22Rv1 (cell line): ENCODE measurements at regions not wholly inside any gene's neighbourhood (a gene's known extent, or its start where the extent isn't known, plus 50 kb on each side); places are given as distances from the start of the nearest gene placed in this dataset.

Experiments
- CTCF ChIP-seq: fragments of 450-650 bp; IDR thresholded peaks from 2 replicates; pipeline ENCODE4 v1.5.1; 2017; ENCODE audit warnings: mild to moderate bottlenecking
- ZFX ChIP-seq: fragments of 450-650 bp; IDR thresholded peaks from 2 replicates; pipeline ENCODE4 v1.6.1; 2017; ENCODE audit warnings: antibody characterized with exemption, borderline replicate concordance

- TF ChIP-seq CTCF (no peak), ZFX (no peak)
Observed at GRCh38 chr3:28743271-28743670, 394.6 kb upstream of the AZI2 start.
